DMS53 treated with DMSO at 0.1 percent for 48 hours (cell line): ENCODE measurements at regions not wholly inside any gene's neighbourhood (a gene's known extent, or its start where the extent isn't known, plus 50 kb on each side); places are given as distances from the start of the nearest gene placed in this dataset.
"Not testable (repeated sequence)": the region's sequence is repeated elsewhere in the genome, so short reads cannot be mapped to it uniquely, and the experiment has no call there.

Source experiments
- DNase-seq: peaks from one replicate; lab custom pipeline; 2025; ENCODE audit not compliant: unreplicated experiment; lab: John Stamatoyannopoulos, UW

- no peak for DNase-seq
These were observed 335.3 kb upstream of the BRINP3 start for GRCh38 chr1:190812996-190813395.

GRCh38 chr1:190832511-190832910, 354.8 kb upstream of the BRINP3 start:
- no peak for DNase-seq

- no peak for DNase-seq
These were observed 358.0 kb upstream of the BRINP3 start for GRCh38 chr1:190835658-190836057.

- DNase-seq: not testable (repeated sequence)
These were observed 359.5 kb upstream of the BRINP3 start for GRCh38 chr1:190837200-190837599.

- no peak for DNase-seq
These were observed 360.2 kb upstream of the BRINP3 start for GRCh38 chr1:190837888-190838287.

- DNase-seq: no peak
These were observed 369.5 kb upstream of the BRINP3 start for GRCh38 chr1:190847166-190847565.

GRCh38 chr1:190849346-190849745, 371.7 kb upstream of the BRINP3 start:
- DNase-seq: no peak

GRCh38 chr1:190852611-190853010, 374.9 kb upstream of the BRINP3 start:
- DNase-seq: no peak

GRCh38 chr1:190858140-190858539, 380.5 kb upstream of the BRINP3 start:
- no peak for DNase-seq

GRCh38 chr1:190864013-190864641, 386.5 kb upstream of the BRINP3 start:
- no peak for DNase-seq

GRCh38 chr1:190880352-190880751, 402.7 kb upstream of the BRINP3 start:
- DNase-seq: no peak

GRCh38 chr1:190881064-190881463, 403.4 kb upstream of the BRINP3 start:
- DNase-seq: no peak

GRCh38 chr1:190897233-190897632, 419.6 kb upstream of the BRINP3 start:
- no peak for DNase-seq

- DNase-seq: no peak
These were observed 426.5 kb upstream of the BRINP3 start for GRCh38 chr1:190904091-190904695.

- no peak for DNase-seq
These were observed 428.6 kb upstream of the BRINP3 start for GRCh38 chr1:190906206-190906725.

GRCh38 chr1:190908246-190908645, 430.6 kb upstream of the BRINP3 start:
- DNase-seq: no peak

GRCh38 chr1:190908691-190909090, 431.0 kb upstream of the BRINP3 start:
- no peak for DNase-seq

- DNase-seq: no peak
These were observed 458.3 kb upstream of the BRINP3 start for GRCh38 chr1:190935925-190936324.

GRCh38 chr1:190936337-190936736, 458.7 kb upstream of the BRINP3 start:
- DNase-seq: no peak

GRCh38 chr1:190940951-190941350, 463.3 kb upstream of the BRINP3 start:
- no peak for DNase-seq

- DNase-seq: no peak
These were observed 464.8 kb upstream of the BRINP3 start for GRCh38 chr1:190942475-190942874.

- not testable (repeated sequence) for DNase-seq
These were observed 466.1 kb upstream of the BRINP3 start for GRCh38 chr1:190943722-190944121.

GRCh38 chr1:190949939-190950338, 472.3 kb upstream of the BRINP3 start:
- DNase-seq: no peak
